ENCODE measurements at regions not wholly inside any gene's neighbourhood (a gene's known extent, or its start where the extent isn't known, plus 50 kb on each side); places are given as distances from the start of the nearest gene placed in this dataset.

- no peaks in the 10 kb centered on the region for H4K20me1 ChIP-seq (ENCODE audit: control insufficient read depth, insufficient read depth, low read length, poor library complexity, severe bottlenecking)
- no peak overlapping the region for H3K27ac ChIP-seq (ENCODE audit: low read length in 2 of 2)
- Mint-ChIP-seq H3K27ac (no peak overlapping the region), H3K4me1 (no peaks in the 10 kb centered on the region), H3K9me3 (ENCODE audit: insufficient read depth) (no peaks in the 10 kb centered on the region), H3K27me3 (no peaks in the 10 kb centered on the region), H3K4me3 (no peak overlapping the region)
- no peak for ATAC-seq (ENCODE audit: low read depth)
- DNase-seq, result no peak
- no peaks in the 10 kb centered on the region for H3K79me2 ChIP-seq (ENCODE audit: control insufficient read depth, insufficient read depth, low read length)
- no peak overlapping the region for H3K4me3 ChIP-seq (ENCODE audit: control extremely low read depth in 1 of 5, extremely low read depth in 1 of 5, insufficient read depth in 1 of 5, low read depth in 2 of 5, low read length in 4 of 5)
- H3K9me3 ChIP-seq (ENCODE audit: control extremely low read depth in 1 of 3, control insufficient read depth in 2 of 3, insufficient read depth in 1 of 3, low read length in 2 of 3), result no peaks in the 10 kb centered on the region
- no peaks in the 10 kb centered on the region for H3K36me3 ChIP-seq (replicated peaks in 1 of 2; ENCODE audit: control extremely low read depth in 1 of 2, control insufficient read depth in 1 of 2, extremely low read depth in 1 of 2, insufficient read depth in 2 of 2, low read length in 1 of 2)
- H3K27me3 ChIP-seq (replicated peaks in 1 of 4; ENCODE audit: control extremely low read depth in 1 of 4, control insufficient read depth in 3 of 4, insufficient read depth in 4 of 4, low read length in 3 of 4), result no peaks in the 10 kb centered on the region
- WGBS (ENCODE audit: insufficient coverage), result 81% methylated on average over 35 of the region's 35 CpGs
- ChIA-PET CTCF (no interaction called here), POLR2A (no interaction called here)
- H2AFZ ChIP-seq (ENCODE audit: insufficient read depth, low read depth, low read length, poor library complexity, severe bottlenecking), result no peak overlapping the region
- TF ChIP-seq EZH2 (IDR thresholded peaks at IDR 0.05; ENCODE audit: borderline replicate concordance, insufficient read depth, low read depth, low read length, poor library complexity, severe bottlenecking) (no peak), CTCF (IDR thresholded peaks at IDR 0.05) (no peak)
- H3K4me2 ChIP-seq (replicated peaks; ENCODE audit: low read depth, low read length, poor library complexity, severe bottlenecking), result no peak overlapping the region
- intact Hi-C loops (cut with micrococcal nuclease), result no loop called here
- H3K9ac ChIP-seq (ENCODE audit: low read length), result no peak overlapping the region
- peaks cover 0 to 6% of the 10 kb centered on the region in 2 donors for H3K4me1 ChIP-seq (ENCODE audit: control insufficient read depth in 2 of 2, insufficient read depth in 2 of 2, low read length in 2 of 2)
Observed at GRCh38 chr22:49088801-49089791, 738.6 kb downstream of the BRD1 start.
